ENCODE measurements at regions not wholly inside any gene's neighbourhood (a gene's known extent, or its start where the extent isn't known, plus 50 kb on each side); places are given as distances from the start of the nearest gene placed in this dataset.
"Not testable (repeated sequence)": the region's sequence is repeated elsewhere in the genome, so short reads cannot be mapped to it uniquely, and the experiment has no call there.

GRCh38 chr14:89695846-89696245, 258.7 kb downstream of the EFCAB11 start:
- H3K27ac ChIP-seq = no peak overlapping the region
- H3K36me3 ChIP-seq = no peaks in the 10 kb centered on the region
- TF ChIP-seq, protein P1, sequence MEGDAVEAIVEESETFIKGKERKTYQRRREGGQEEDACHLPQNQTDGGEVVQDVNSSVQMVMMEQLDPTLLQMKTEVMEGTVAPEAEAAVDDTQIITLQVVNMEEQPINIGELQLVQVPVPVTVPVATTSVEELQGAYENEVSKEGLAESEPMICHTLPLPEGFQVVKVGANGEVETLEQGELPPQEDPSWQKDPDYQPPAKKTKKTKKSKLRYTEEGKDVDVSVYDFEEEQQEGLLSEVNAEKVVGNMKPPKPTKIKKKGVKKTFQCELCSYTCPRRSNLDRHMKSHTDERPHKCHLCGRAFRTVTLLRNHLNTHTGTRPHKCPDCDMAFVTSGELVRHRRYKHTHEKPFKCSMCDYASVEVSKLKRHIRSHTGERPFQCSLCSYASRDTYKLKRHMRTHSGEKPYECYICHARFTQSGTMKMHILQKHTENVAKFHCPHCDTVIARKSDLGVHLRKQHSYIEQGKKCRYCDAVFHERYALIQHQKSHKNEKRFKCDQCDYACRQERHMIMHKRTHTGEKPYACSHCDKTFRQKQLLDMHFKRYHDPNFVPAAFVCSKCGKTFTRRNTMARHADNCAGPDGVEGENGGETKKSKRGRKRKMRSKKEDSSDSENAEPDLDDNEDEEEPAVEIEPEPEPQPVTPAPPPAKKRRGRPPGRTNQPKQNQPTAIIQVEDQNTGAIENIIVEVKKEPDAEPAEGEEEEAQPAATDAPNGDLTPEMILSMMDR (IDR thresholded peaks at IDR 0.05) = no peak
- H3K9me3 ChIP-seq = no peaks in the 10 kb centered on the region
- H3K4me1 ChIP-seq = no peaks in the 10 kb centered on the region
- ATAC-seq (no peak), DNase-seq (no peak)
- H3K4me3 ChIP-seq = no peak overlapping the region
- intact Hi-C loops (cut with DNase I) = no loop called here
- no peaks in the 10 kb centered on the region for H3K27me3 ChIP-seq

DNA sequence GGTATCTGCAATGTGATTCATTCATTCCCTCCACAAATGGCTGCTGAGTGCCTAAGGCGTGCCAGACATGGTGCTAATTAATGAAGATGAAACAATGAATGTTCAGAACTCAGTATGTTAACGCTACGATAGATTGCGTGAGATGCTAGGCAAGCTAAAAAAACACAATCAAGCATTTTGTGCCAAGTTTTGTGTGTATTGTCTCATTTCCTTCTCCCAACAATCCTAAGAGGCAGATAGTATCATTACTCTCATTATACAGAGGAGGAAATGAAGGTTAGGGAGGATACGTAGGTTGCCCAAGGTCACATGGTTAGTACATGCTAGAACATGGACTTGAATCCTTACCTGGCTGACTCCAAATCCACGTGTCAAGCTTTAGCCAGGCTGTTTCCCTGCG, 264.4 kb downstream of the EFCAB11 start:
- no peaks in the 10 kb centered on the region for H3K27me3 ChIP-seq
- TF ChIP-seq, protein P1 (IDR thresholded peaks at IDR 0.05) = no peak
- H3K4me3 ChIP-seq = no peak overlapping the region
- no peaks in the 10 kb centered on the region for H3K4me1 ChIP-seq
- ATAC-seq = no peak
- H3K9me3 ChIP-seq = no peaks in the 10 kb centered on the region
- no peaks in the 10 kb centered on the region for H3K36me3 ChIP-seq
- DNase-seq = no peak
- H3K27ac ChIP-seq = no peak overlapping the region
- intact Hi-C loops (cut with DNase I) = no loop called here

- H3K9me3 ChIP-seq; H3K27me3 ChIP-seq; H3K4me3 ChIP-seq; H3K4me1 ChIP-seq; DNase-seq; ATAC-seq; H3K36me3 ChIP-seq; H3K27ac ChIP-seq; intact Hi-C loops (cut with DNase I): not testable (repeated sequence)
These were observed 264.8 kb downstream of the EFCAB11 start for GRCh38 chr14:89689711-89690110.

- no peak overlapping the region for H3K27ac ChIP-seq
- H3K4me3 ChIP-seq = no peak overlapping the region
- DNase-seq (no peak), ATAC-seq (no peak)
- no peaks in the 10 kb centered on the region for H3K36me3 ChIP-seq
- H3K27me3 ChIP-seq = no peaks in the 10 kb centered on the region
- no peaks in the 10 kb centered on the region for H3K9me3 ChIP-seq
- TF ChIP-seq, protein P1 (IDR thresholded peaks at IDR 0.05) = no peak
- no peaks in the 10 kb centered on the region for H3K4me1 ChIP-seq
- intact Hi-C loops (cut with DNase I) = no loop called here
These were observed 265.9 kb downstream of the EFCAB11 start for GRCh38 chr14:89688507-89689211.

- intact Hi-C loops (cut with DNase I); H3K27ac ChIP-seq; H3K4me3 ChIP-seq; H3K9me3 ChIP-seq; H3K36me3 ChIP-seq; H3K27me3 ChIP-seq; ATAC-seq; H3K4me1 ChIP-seq; DNase-seq: not testable (repeated sequence)
These were observed 267.4 kb downstream of the EFCAB11 start for GRCh38 chr14:89687129-89687528.

DNA sequence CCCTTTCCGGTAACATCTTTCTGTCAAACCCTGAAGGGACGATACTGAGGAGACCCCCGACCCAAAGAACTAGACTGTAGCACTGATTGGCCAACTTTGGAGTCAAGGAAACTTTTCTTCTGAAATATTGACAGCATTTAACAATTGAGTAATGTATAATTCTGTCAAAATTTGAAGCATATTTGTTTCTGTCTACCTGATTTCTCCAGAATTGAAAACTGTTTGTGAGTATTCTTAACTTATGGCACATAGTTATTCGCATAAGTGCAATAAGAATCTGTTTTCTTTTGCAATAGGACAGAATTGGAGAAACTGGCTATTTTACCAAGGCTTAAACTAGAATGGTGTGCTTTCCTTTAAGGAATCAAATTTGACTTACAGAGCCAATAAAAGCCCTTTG, 267.1 kb upstream of the FOXN3 start:
- Histone ChIP-seq H3K27ac (no peak overlapping the region), H3K4me3 (no peak overlapping the region), H3K4me1 (no peaks in the 10 kb centered on the region), H3K36me3 (no peaks in the 10 kb centered on the region), H3K9me3 (no peaks in the 10 kb centered on the region), H3K27me3 (no peaks in the 10 kb centered on the region)
- intact Hi-C loops (cut with DNase I) = no loop called here
- DNase-seq = no peak
- TF ChIP-seq, protein P1 (IDR thresholded peaks at IDR 0.05) = no peak
- ATAC-seq = no peak

All from upper lobe of right lung (tissue), 1 donor.